ENCODE measurements at regions not wholly inside any gene's neighbourhood (a gene's known extent, or its start where the extent isn't known, plus 50 kb on each side); places are given as distances from the start of the nearest gene placed in this dataset.

DNA sequence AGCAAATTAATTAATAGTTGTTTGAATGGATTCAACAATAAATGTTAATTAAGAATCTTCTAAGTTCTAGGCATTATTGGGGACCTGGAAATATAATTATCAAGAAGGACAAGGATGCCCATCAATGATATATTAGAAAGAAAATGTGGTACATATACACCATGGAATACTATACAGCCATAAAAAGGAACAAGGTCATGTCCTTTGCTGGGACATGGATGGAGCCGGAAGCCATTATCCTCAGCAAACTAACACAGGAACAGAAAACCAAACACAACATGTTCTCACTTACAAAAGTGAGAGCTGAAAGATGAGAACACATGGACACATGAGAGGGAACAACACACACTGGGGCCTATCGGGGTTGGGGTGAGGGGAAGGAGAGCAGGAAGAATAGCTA lies 141.4 kb upstream of the JUN start:
- no peaks in the 10 kb centered on the region for H3K36me3 ChIP-seq (ENCODE audit: control insufficient read depth in 2 of 4, insufficient read depth in 4 of 4, low read length in 3 of 4)
- TF ChIP-seq EP300 (IDR thresholded peaks at IDR 0.05; ENCODE audit: borderline replicate concordance in 1 of 2, low read depth in 2 of 2, low read length in 2 of 2) (no peak), JUND (IDR thresholded peaks at IDR 0.05; ENCODE audit: low read length) (no peak), KDM1A (IDR thresholded peaks at IDR 0.05; ENCODE audit: borderline replicate concordance, low read length) (no peak), SIX5 (IDR thresholded peaks at IDR 0.05; ENCODE audit: low read depth, low read length) (no peak), SP4 (IDR thresholded peaks at IDR 0.05; ENCODE audit: low read length) (no peak), RBBP5 (IDR thresholded peaks at IDR 0.05; ENCODE audit: borderline replicate concordance, low read depth, low read length) (no peak), SRF (IDR thresholded peaks at IDR 0.05; ENCODE audit: low read depth, low read length) (no peak), CBX8 (IDR thresholded peaks at IDR 0.05; ENCODE audit: borderline replicate concordance, low read depth, low read length) (no peak), EGR1 (IDR thresholded peaks at IDR 0.05; ENCODE audit: borderline replicate concordance, low read depth, low read length) (no peak), CBX5 (IDR thresholded peaks at IDR 0.05; ENCODE audit: low read depth, low read length) (no peak), RNF2 (IDR thresholded peaks at IDR 0.05; ENCODE audit: borderline replicate concordance, low read depth, low read length, missing control alignments, poor library complexity, severe bottlenecking) (no peak)
- TF ChIP-seq, protein P1, sequence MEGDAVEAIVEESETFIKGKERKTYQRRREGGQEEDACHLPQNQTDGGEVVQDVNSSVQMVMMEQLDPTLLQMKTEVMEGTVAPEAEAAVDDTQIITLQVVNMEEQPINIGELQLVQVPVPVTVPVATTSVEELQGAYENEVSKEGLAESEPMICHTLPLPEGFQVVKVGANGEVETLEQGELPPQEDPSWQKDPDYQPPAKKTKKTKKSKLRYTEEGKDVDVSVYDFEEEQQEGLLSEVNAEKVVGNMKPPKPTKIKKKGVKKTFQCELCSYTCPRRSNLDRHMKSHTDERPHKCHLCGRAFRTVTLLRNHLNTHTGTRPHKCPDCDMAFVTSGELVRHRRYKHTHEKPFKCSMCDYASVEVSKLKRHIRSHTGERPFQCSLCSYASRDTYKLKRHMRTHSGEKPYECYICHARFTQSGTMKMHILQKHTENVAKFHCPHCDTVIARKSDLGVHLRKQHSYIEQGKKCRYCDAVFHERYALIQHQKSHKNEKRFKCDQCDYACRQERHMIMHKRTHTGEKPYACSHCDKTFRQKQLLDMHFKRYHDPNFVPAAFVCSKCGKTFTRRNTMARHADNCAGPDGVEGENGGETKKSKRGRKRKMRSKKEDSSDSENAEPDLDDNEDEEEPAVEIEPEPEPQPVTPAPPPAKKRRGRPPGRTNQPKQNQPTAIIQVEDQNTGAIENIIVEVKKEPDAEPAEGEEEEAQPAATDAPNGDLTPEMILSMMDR (IDR thresholded peaks at IDR 0.05; ENCODE audit: control extremely low read depth in 1 of 3, insufficient read depth in 1 of 3, low read depth in 1 of 3, low read length in 3 of 3) = no peak

More for the DNA sequence above, 141.4 kb upstream of the JUN start:
- Histone ChIP-seq H3K79me1 (ENCODE audit: low read depth, low read length) (no peaks in the 10 kb centered on the region), H3K27me3 (replicated peaks in 1 of 4; ENCODE audit: control insufficient read depth in 3 of 4, extremely low read depth in 1 of 4, insufficient read depth in 3 of 4, low read length in 3 of 4) (no peaks in the 10 kb centered on the region), H3K4me2 (ENCODE audit: insufficient read depth in 1 of 2, low read depth in 2 of 2, low read length in 2 of 2) (no peak overlapping the region), H3K27ac (ENCODE audit: low read depth, low read length) (no peak overlapping the region), H2BK120ac (replicated peaks; ENCODE audit: low read depth, low read length) (no peak overlapping the region), H3K79me2 (ENCODE audit: control insufficient read depth in 1 of 2, insufficient read depth in 2 of 2, low read length in 2 of 2) (no peaks in the 10 kb centered on the region), H4K5ac (ENCODE audit: insufficient read length, low read depth, low read length) (no peak overlapping the region), H2BK12ac (ENCODE audit: low read depth, low read length) (no peak overlapping the region), H3K9me3 (ENCODE audit: insufficient read depth in 2 of 2, low read depth in 1 of 2, low read length in 1 of 2) (no peaks in the 10 kb centered on the region), H3K9ac (replicated peaks in 1 of 4; ENCODE audit: extremely low read depth in 1 of 4, low read depth in 3 of 4, low read length in 3 of 4) (no peak overlapping the region), H3K4me1 (replicated peaks in 1 of 4; ENCODE audit: control insufficient read depth in 3 of 4, insufficient read depth in 4 of 4, low read length in 3 of 4) (peaks cover 0 to 2% (median 0%) of the 10 kb centered on the region in 4 experiments; a peak in 1 of 7 replicates), H2AK5ac (ENCODE audit: low read depth, low read length) (no peak overlapping the region), H3K14ac (ENCODE audit: insufficient read length) (no peak overlapping the region), H3K23me2 (ENCODE audit: low read depth, low read length) (no peaks in the 10 kb centered on the region; the same call in 1 of the 2 replicates), H3K18ac (ENCODE audit: extremely low read depth, low read length) (no peak overlapping the region), H4K91ac (replicated peaks; ENCODE audit: insufficient read length, low read length) (no peak overlapping the region), H2AFZ (ENCODE audit: low read length) (no peak overlapping the region), H3K56ac (replicated peaks; ENCODE audit: insufficient read length, low read depth, low read length) (no peak overlapping the region), H2BK5ac (ENCODE audit: low read depth, low read length) (no peak overlapping the region), H4K20me1 (replicated peaks in 1 of 2; ENCODE audit: control insufficient read depth in 1 of 2, insufficient read depth in 2 of 2, low read length in 2 of 2) (no peaks in the 10 kb centered on the region), H3K23ac (ENCODE audit: insufficient read length) (no peak overlapping the region), H2BK20ac (ENCODE audit: low read length) (no peak overlapping the region), H3K4ac (replicated peaks; ENCODE audit: insufficient read length, low read depth, low read length) (no peak overlapping the region), H3K4me3 (ENCODE audit: extremely low read depth in 1 of 4, insufficient read depth in 2 of 4, low read depth in 3 of 4, low read length in 4 of 4) (no peak overlapping the region), H4K8ac (ENCODE audit: extremely low read depth, insufficient read depth, low read length) (no peak overlapping the region), H2BK15ac (ENCODE audit: low read length) (no peak overlapping the region)
- CTCF ChIA-PET (ENCODE audit: partially characterized antibody) = interaction anchor here (0.6 to 1.4 kb wide), 2 partner anchors 12 to 84 kb away, joined by 3 to 4 read pairs; no protein-coding TSS in a partner anchor
- POLR2A ChIA-PET (ENCODE audit: partially characterized antibody) = no interaction called here
- FAIRE-seq (no peak), DNase-seq (ENCODE audit: low read depth in 1 of 2, low spot score in 2 of 2) (no peak)
- WGBS, 2 experiments (ENCODE audit: extremely low coverage in 1 of 2, insufficient coverage in 1 of 2, insufficient read length in 1 of 2, insufficient replicate concordance in 2 of 2, low coverage in 1 of 2, low lambda C conversion rate in 2 of 2, missing lambda C conversion rate in 1 of 2) = 85% methylated on average over 2 of the region's 2 CpGs; no CpG with 5 or more reads in 1 of the 2 experiments

All from H1 (cell line).